ENCODE measurements at regions not wholly inside any gene's neighbourhood (a gene's known extent, or its start where the extent isn't known, plus 50 kb on each side); places are given as distances from the start of the nearest gene placed in this dataset.

DNA sequence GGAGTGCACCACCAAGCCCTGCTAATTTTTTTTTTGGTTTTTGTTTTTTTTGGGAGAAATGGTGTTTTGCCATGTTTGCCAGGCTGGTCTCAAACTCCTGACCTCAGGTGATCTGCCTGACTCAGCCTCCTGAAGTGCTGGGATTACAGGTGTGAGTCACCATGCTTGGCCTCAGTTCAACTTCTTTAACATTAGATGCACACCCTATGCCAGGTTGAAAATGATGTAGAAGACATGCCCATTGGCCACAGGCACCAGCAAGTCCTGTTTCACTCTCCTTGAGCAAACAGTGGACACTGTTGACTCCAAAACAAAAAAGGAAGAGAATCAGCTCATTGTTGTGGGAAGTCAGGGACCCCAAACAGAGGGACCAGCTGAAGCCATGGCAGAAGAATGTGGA is 1205.3 kb downstream of the REEP3 start:
- no peak for FAIRE-seq
- TF ChIP-seq, protein P1, sequence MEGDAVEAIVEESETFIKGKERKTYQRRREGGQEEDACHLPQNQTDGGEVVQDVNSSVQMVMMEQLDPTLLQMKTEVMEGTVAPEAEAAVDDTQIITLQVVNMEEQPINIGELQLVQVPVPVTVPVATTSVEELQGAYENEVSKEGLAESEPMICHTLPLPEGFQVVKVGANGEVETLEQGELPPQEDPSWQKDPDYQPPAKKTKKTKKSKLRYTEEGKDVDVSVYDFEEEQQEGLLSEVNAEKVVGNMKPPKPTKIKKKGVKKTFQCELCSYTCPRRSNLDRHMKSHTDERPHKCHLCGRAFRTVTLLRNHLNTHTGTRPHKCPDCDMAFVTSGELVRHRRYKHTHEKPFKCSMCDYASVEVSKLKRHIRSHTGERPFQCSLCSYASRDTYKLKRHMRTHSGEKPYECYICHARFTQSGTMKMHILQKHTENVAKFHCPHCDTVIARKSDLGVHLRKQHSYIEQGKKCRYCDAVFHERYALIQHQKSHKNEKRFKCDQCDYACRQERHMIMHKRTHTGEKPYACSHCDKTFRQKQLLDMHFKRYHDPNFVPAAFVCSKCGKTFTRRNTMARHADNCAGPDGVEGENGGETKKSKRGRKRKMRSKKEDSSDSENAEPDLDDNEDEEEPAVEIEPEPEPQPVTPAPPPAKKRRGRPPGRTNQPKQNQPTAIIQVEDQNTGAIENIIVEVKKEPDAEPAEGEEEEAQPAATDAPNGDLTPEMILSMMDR (IDR thresholded peaks at IDR 0.05; ENCODE audit: insufficient read depth, low read length, severe bottlenecking): no peak
- H3K36me3 ChIP-seq (ENCODE audit: control insufficient read depth, insufficient read depth, low read length): no peaks in the 10 kb centered on the region
- peak; percentile 83 for DNase-seq (ENCODE audit: low read depth)
- no peak overlapping the region for H3K4me3 ChIP-seq (ENCODE audit: low read depth, low read length)
- H3K27me3 ChIP-seq (ENCODE audit: control insufficient read depth, insufficient read depth, low read length): no peaks in the 10 kb centered on the region

DNA sequence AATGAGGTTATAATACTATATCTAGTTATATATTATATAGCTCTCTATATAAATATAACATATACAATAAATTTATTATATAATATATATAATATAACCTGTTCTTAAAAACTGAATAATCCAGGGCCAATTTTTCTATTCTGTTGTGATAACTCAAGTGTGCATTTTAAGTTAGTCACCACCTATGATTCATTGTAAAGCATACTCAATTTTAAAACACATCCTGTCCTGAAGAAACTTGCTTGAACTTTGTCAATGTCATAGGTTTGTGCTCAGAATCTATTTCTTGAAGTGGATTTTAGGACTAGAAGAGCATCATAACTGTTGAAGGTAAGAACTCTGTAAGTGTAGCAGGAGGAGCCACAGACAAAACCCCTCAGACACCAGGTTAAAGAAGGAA is 1209.8 kb downstream of the REEP3 start:
- TF ChIP-seq, protein P1 (IDR thresholded peaks at IDR 0.05; ENCODE audit: insufficient read depth, low read length, severe bottlenecking): no peak
- no peaks in the 10 kb centered on the region for H3K27me3 ChIP-seq (ENCODE audit: control insufficient read depth, insufficient read depth, low read length)
- no peak overlapping the region for H3K4me3 ChIP-seq (ENCODE audit: low read depth, low read length)
- FAIRE-seq (no peak), DNase-seq (ENCODE audit: low read depth) (peak; percentile 55)
- H3K36me3 ChIP-seq (ENCODE audit: control insufficient read depth, insufficient read depth, low read length): no peaks in the 10 kb centered on the region

DNA sequence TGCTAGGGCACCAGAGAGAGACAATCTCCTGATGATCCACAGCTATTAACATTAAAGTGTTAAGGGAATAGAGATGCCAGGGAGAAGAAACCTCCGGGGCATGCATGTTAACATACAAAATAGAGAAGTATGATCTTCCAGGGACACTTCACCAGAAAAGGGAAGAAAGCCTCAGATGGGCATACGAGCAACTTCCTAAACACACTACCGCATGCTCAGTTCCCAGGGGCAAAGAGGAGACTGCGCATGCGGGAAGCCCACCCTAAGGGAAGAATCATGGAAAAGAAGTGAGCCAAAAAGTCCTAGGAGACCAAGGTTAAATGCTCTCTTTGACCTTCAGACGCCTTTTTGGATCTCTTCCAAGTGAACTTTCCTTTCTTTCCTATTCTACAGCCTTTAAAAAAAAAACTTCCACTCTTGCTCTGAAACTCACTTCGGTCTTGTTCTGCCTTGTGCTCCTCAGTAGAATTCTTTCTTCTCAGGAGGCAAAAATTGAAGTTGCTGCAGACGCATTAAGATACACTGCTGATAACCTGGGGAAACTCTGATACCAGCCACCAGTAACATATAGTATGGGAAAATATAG is 1211.3 kb downstream of the REEP3 start:
- FAIRE-seq (no peak), DNase-seq (ENCODE audit: low read depth) (no peak)
- H3K4me3 ChIP-seq (ENCODE audit: low read depth, low read length): no peak overlapping the region
- no peaks in the 10 kb centered on the region for H3K27me3 ChIP-seq (ENCODE audit: control insufficient read depth, insufficient read depth, low read length)
- H3K36me3 ChIP-seq (ENCODE audit: control insufficient read depth, insufficient read depth, low read length): no peaks in the 10 kb centered on the region
- TF ChIP-seq, protein P1 (IDR thresholded peaks at IDR 0.05; ENCODE audit: insufficient read depth, low read length, severe bottlenecking): no peak

DNA sequence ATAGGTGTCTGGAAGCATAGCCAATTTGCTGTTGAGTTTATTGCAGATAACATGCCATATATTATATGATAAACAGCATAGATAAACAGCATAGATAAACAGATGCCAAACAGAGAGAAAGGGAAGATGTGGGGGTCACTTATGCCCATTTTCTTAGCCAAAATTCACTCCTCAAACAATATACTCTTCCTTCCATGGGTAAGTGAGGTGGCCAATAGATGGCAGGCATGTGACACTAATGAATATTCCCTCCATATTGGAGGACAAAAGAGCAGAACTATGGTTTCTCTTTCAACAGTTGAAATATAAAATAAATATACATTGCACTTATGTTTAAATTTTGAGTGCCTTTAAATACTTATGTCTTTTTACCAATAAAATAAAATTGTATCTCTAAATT is 1212.8 kb downstream of the REEP3 start:
- FAIRE-seq (no peak), DNase-seq (ENCODE audit: low read depth) (peak; percentile 29)

DNA sequence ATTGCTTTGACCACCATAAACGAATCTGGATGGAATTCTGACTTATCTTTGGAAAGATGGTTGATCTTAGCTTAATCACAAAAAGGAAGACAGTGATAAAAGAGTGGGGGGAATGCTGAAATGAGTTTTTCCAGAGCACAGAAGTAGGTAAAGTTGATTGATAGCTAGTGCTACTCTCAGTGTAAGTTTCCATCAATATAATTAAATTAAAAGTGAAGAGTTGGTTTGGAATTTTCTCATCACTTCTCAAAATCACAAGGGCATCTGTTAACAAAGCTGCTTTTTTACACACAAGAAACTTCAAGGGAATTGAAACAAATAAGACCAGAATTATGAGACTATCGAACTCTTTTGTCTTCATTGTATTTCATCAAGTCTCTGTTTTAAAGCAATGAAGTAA is 1217.3 kb downstream of the REEP3 start:
- Histone ChIP-seq H3K36me3 (ENCODE audit: control insufficient read depth, insufficient read depth, low read length) (no peaks in the 10 kb centered on the region), H3K4me3 (ENCODE audit: low read depth, low read length) (no peak overlapping the region), H3K27me3 (ENCODE audit: control insufficient read depth, insufficient read depth, low read length) (no peaks in the 10 kb centered on the region)
- TF ChIP-seq, protein P1 (IDR thresholded peaks at IDR 0.05; ENCODE audit: insufficient read depth, low read length, severe bottlenecking): no peak
- no peak for DNase-seq (ENCODE audit: low read depth)
- no peak for FAIRE-seq

More for the DNA sequence above, 1212.8 kb downstream of the REEP3 start:
- H3K4me3 ChIP-seq (ENCODE audit: low read depth, low read length): no peak overlapping the region
- H3K36me3 ChIP-seq (ENCODE audit: control insufficient read depth, insufficient read depth, low read length): no peaks in the 10 kb centered on the region
- TF ChIP-seq, protein P1 (IDR thresholded peaks at IDR 0.05; ENCODE audit: insufficient read depth, low read length, severe bottlenecking): peak; percentile 34
- no peaks in the 10 kb centered on the region for H3K27me3 ChIP-seq (ENCODE audit: control insufficient read depth, insufficient read depth, low read length)

DNA sequence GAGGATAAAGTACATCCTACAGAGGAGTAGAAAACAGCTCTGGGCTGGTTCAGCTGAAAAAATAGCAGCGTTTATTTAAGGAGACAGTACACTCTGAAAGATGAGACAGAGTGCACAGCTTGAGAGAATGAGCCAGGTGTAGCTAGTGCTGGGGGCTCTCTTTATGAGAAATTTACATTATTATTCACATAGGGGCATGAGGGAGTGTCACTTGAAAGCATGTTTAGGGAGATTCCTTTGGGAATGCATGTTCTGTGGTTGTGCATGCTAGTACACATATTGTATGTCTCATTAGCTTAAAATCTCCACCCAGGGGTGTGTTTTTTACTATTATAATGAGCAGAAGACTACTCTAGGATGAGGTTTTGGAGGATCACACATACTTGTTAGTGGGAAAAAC is 1224.4 kb downstream of the REEP3 start:
- no peaks in the 10 kb centered on the region for H3K36me3 ChIP-seq (ENCODE audit: control insufficient read depth, insufficient read depth, low read length)
- no peak for FAIRE-seq
- no peak for DNase-seq (ENCODE audit: low read depth)
- no peak overlapping the region for H3K4me3 ChIP-seq (ENCODE audit: low read depth, low read length)
- TF ChIP-seq, protein P1 (IDR thresholded peaks at IDR 0.05; ENCODE audit: insufficient read depth, low read length, severe bottlenecking): no peak
- H3K27me3 ChIP-seq (ENCODE audit: control insufficient read depth, insufficient read depth, low read length): no peaks in the 10 kb centered on the region

Data from bronchial epithelial cell (primary cell).